Type B pancreatic cell (in vitro differentiated cells): ENCODE measurements at regions not wholly inside any gene's neighbourhood (a gene's known extent, or its start where the extent isn't known, plus 50 kb on each side); places are given as distances from the start of the nearest gene placed in this dataset.

Experiments
- DNase-seq: peaks from one replicate; pipeline ENCODE4 v3.0.0; 2021; ENCODE audit warnings: mixed read lengths; ENCODE audit not compliant: unreplicated experiment; ENCODE audit errors: extremely low spot score
- H3K27ac Mint-ChIP-seq: 2 replicates; pipeline ENCODE4 v1.8.0; 2021; ENCODE audit warnings: mild to moderate bottlenecking, mixed read lengths
- H3K27me3 Mint-ChIP-seq: 2 replicates; pipeline ENCODE4 v1.8.0; 2021; ENCODE audit warnings: mixed read lengths
- H3K36me3 Mint-ChIP-seq: 2 replicates; pipeline ENCODE4 v1.8.0; 2021; ENCODE audit warnings: mixed read lengths
- H3K4me1 Mint-ChIP-seq: one replicate; pipeline ENCODE4 v1.8.0; 2021; ENCODE audit warnings: mixed read lengths; ENCODE audit not compliant: unreplicated experiment
- H3K4me3 Mint-ChIP-seq: 2 replicates; pipeline ENCODE4 v1.8.0; 2021; ENCODE audit warnings: mild to moderate bottlenecking, mixed read lengths
- H3K9me3 Mint-ChIP-seq: 2 replicates; pipeline ENCODE4 v1.8.0; 2021; ENCODE audit warnings: mixed read lengths
- TF ChIP-seq, protein P1 (sequence below): fragments of 200-600 bp; sonication (generic); conservative IDR thresholded peaks from 2 replicates; pipeline ENCODE4 v1.5.0; 2021; ENCODE audit warnings: antibody characterized with exemption, mild to moderate bottlenecking

DNA sequence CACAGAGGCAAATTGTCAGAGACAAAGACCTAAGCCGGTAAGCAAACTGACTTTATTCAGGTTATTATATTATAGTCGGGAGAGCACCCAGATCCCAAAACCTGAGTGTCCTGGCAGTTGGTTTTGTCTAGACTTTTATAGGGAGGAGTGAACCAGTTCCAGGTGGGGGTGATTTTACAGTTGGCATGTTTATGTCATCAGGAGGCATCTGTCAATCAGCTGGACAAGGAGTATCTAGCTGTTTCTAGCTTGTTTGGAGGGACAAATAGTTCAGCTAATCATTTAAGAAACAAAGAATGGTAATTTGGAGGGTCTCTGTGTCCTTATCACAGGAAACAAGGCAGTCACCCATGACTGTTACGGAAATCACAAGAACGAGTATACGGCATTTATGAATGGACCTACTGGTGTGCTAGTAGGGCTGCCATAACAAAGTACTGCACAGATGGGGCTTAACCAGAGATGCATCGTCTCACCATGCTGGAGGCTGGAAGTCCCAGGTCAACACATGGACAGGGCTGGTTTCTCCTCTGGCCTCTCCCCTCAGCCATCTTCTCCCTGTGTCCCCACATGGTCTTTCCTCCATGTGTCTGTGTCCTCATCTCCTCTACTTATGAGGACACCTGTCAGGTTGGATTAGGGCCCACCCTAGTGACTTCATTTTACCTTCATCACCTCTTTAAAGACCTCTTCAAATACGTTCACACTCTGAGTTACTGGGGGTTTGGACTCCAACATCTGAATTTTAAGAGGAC lies 122.7 kb downstream of the LY86 start:
- TF ChIP-seq, protein P1, sequence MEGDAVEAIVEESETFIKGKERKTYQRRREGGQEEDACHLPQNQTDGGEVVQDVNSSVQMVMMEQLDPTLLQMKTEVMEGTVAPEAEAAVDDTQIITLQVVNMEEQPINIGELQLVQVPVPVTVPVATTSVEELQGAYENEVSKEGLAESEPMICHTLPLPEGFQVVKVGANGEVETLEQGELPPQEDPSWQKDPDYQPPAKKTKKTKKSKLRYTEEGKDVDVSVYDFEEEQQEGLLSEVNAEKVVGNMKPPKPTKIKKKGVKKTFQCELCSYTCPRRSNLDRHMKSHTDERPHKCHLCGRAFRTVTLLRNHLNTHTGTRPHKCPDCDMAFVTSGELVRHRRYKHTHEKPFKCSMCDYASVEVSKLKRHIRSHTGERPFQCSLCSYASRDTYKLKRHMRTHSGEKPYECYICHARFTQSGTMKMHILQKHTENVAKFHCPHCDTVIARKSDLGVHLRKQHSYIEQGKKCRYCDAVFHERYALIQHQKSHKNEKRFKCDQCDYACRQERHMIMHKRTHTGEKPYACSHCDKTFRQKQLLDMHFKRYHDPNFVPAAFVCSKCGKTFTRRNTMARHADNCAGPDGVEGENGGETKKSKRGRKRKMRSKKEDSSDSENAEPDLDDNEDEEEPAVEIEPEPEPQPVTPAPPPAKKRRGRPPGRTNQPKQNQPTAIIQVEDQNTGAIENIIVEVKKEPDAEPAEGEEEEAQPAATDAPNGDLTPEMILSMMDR = no peak
- Mint-ChIP-seq H3K4me1 (peaks cover 20% of the 10 kb centered on the region), H3K27ac (no peak overlapping the region), H3K4me3 (no peak overlapping the region), H3K27me3 (peaks cover 6% of the 10 kb centered on the region), H3K9me3 (no peaks in the 10 kb centered on the region), H3K36me3 (no peaks in the 10 kb centered on the region)
- DNase-seq = no peak

DNA sequence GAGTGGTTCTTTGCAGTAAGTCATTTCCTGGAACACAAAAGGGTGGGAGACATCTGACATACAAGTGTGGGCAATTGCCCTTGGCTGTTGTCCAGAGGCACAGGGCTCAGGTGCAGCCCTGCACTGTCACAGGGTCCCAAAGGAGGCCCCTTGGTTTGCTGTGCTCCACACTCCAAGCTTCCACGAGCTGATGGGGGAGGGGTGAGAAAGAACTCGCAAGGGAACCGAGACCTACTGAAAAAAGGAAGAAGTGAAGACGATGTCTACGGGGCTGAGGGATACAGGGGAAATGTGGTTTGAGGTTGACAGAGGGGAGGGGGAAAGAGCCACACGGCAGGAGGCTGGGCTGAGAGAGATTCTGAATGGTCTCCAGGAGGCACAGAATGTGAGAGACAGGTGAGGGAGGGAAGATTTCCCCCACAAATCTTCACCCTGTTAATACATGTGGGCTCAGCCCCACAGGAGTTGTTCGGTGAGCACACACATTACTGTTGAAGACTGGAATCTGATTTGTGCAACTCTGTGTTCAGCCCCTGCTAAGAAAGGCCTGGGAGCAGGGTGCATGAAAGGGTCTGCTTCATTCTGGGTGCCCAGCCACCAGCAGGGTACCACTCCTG lies 123.4 kb downstream of the LY86 start:
- TF ChIP-seq, protein P1 = no peak
- Mint-ChIP-seq H3K9me3 (no peaks in the 10 kb centered on the region), H3K36me3 (no peaks in the 10 kb centered on the region), H3K4me1 (peaks cover 20% of the 10 kb centered on the region), H3K27me3 (peaks cover 6% of the 10 kb centered on the region), H3K27ac (peak overlapping the region; percentile 61), H3K4me3 (no peak overlapping the region)
- no peak for DNase-seq

DNA sequence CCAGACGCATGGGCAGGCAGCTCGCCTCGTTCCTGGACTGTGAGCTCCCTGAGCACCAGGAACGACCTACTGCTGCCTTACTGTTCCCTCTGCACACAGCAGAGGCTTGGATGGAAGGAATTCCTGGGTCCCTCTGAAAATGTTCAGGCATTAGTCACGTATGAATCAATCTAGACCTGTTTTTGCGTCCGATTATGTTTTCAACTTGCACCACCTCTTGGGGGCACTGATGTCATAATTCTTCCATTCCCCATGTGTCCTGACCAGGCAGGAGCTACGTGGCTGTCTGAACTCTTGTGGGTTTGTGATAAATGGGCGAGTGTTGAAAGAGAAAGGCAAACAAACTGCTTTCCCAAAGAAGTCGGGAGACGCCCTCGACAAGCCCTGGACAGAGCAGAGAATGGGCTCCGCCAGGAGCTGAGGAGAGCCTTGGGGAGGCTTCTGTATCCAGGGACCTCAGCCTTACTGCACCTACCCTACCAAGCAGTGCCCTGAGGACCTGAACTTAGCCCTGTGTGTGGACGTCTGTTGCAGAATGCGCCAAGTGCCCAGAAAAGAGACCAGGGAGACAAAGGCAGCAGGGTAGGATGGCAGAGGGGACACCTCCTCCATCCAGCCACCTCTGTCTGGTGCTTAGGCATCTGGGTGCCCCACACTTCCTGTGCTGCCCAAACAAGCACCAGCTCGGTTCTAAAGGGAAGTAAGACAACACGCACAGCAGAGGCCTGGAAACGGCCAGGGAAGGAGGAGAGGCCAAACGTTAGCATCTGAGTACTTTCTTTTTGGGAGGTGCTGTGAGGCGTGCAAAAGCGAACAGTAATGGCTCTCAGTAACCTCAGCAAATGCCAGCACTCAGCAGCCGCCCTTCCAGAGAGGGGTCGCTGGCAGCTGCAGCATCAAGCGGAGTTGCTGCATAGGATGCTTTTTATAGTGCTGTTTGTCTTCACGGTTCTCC lies 124.2 kb downstream of the LY86 start:
- Mint-ChIP-seq H3K4me3 (peak overlapping the region; percentile 23), H3K4me1 (peaks cover 20% of the 10 kb centered on the region), H3K9me3 (no peaks in the 10 kb centered on the region), H3K27me3 (peaks cover 6% of the 10 kb centered on the region), H3K27ac (peak overlapping the region; percentile 61), H3K36me3 (no peaks in the 10 kb centered on the region)
- DNase-seq = no peak
- TF ChIP-seq, protein P1 = no peak

DNA sequence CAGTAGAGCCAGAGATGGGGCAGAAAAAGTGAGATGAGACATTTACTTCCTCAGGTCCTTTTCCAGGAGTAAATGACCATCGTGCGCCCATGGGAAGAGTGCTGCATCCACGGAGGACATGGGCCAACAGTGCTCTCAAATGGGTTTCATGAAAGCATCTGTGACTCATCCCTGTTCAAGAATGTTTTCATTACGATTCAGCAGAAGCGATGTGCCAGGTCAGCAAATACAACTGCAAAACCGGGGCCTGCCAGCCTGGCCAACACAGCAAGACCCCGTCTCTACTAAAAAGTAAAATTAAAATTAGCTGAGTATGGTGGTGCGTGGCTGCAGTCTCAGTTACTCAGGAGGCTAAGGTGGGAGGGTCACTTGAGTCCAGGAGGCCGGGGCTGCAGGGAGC lies 125.1 kb downstream of the LY86 start:
- peaks cover 20% of the 10 kb centered on the region for H3K4me1 Mint-ChIP-seq
- TF ChIP-seq, protein P1 = no peak
- no peak overlapping the region for H3K27ac Mint-ChIP-seq
- no peaks in the 10 kb centered on the region for H3K9me3 Mint-ChIP-seq
- no peak for DNase-seq
- no peak overlapping the region for H3K4me3 Mint-ChIP-seq
- no peaks in the 10 kb centered on the region for H3K36me3 Mint-ChIP-seq
- H3K27me3 Mint-ChIP-seq = peaks cover 5% of the 10 kb centered on the region

DNA sequence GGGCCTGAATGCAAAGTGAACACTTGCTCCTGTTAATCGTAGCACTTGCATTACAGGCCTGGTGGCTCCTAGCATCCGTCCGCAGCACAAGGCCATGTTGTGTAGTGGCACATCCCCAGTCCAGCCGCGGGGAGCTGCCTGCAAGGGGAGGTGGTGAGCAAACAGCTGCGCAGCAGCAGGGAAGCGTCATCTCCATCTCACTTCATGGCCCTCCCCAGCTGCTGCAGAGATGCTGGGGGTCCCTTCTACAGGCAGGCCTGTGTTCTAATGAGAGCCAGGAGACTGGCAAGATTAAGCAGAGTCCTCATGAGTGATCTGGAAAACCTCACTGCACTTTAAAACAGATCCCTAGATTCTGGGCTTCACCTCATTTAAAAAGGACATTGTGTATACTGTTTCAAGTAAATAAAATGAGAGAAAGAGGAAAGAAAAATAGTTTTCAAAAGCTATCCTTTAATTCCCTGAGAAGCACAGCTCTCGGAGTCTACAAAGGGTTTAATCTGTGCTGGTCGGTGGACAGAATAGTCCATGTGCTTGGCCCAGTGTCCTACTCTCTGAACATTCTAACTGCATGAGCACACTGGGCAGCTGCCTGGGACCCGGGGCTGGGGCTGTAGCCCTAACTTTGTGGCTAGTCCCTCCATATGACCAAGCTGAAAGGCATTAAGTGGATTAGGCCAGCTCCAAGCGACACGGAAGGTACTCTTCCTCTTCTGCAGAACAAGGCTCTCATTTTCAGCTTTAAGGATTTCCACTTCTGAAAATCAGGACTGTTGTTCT lies 125.8 kb downstream of the LY86 start:
- Mint-ChIP-seq H3K4me3 (no peak overlapping the region), H3K9me3 (no peaks in the 10 kb centered on the region), H3K36me3 (no peaks in the 10 kb centered on the region), H3K27ac (no peak overlapping the region), H3K27me3 (peaks cover 3% of the 10 kb centered on the region), H3K4me1 (peaks cover 20% of the 10 kb centered on the region)
- DNase-seq = no peak
- TF ChIP-seq, protein P1 = no peak
